ENCODE measurements at regions not wholly inside any gene's neighbourhood (a gene's known extent, or its start where the extent isn't known, plus 50 kb on each side); places are given as distances from the start of the nearest gene placed in this dataset.

DNA sequence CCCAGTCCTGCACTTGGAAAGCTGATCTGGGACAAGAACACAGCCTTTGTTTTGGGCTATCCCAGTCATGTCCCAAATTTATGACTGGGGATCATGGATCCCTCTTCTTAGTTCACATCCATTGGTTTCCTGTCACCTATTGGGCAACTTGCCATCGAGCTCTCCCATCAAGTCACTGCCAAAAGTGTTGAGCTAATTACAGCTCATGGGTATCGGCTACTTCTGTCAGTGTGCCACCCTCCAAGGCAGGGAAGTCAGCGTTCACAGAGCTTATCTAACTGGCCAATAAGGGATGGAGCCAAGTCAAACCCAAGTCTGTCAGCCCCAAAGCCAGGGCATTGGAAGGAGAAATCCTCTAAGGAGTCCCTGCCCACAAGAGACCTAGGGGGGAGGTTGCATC lies 53.2 kb upstream of the KATNAL1 start:
- TF ChIP-seq EP300 (IDR thresholded peaks at IDR 0.05) (no peak), POLR2A (IDR thresholded peaks at IDR 0.05) (no peak)
